Mammary epithelial cell (primary cell): ENCODE measurements at regions not wholly inside any gene's neighbourhood (a gene's known extent, or its start where the extent isn't known, plus 50 kb on each side); places are given as distances from the start of the nearest gene placed in this dataset.

Experiments used
- EZH2 ChIP-seq: IDR thresholded peaks from 2 replicates; pipeline ENCODE4 v1.6.1; 2012; ENCODE audit warnings: low read length, inconsistent platforms, borderline replicate concordance
- TF ChIP-seq, protein P1 (sequence below), 2 donors: IDR thresholded peaks in 1 of 2; conservative IDR thresholded peaks in 1 of 2; 2 replicates each; pipeline ENCODE4 v1.5.1; 2011 to 2012; ENCODE audit warnings: inconsistent platforms in 2 of 2, low read length in 2 of 2, mild to moderate bottlenecking in 2 of 2, control low read depth in 1 of 2, low read depth in 1 of 2; ENCODE audit not compliant: insufficient read depth in 1 of 2; ENCODE audit errors: extremely low read depth in 1 of 2

DNA sequence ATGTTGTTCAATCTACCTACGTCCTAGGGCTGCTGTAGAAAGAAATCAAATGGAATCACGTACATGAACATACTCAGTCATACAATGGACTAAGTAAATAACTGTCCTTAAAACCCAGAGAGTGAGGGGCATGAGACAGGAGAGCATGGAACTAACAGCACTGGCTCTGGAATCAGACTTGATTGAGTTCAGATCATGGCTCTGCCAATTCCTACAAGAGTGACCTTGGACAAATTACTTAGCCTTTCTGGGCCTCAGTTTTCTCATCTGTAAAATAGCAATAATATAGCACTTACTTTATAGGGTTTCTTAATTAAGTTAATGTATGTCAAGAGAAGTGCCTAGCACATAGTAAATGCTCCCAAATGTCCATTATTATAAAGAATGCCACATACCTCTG lies 106.8 kb downstream of the HNRNPLL start:
- TF ChIP-seq, protein P1, sequence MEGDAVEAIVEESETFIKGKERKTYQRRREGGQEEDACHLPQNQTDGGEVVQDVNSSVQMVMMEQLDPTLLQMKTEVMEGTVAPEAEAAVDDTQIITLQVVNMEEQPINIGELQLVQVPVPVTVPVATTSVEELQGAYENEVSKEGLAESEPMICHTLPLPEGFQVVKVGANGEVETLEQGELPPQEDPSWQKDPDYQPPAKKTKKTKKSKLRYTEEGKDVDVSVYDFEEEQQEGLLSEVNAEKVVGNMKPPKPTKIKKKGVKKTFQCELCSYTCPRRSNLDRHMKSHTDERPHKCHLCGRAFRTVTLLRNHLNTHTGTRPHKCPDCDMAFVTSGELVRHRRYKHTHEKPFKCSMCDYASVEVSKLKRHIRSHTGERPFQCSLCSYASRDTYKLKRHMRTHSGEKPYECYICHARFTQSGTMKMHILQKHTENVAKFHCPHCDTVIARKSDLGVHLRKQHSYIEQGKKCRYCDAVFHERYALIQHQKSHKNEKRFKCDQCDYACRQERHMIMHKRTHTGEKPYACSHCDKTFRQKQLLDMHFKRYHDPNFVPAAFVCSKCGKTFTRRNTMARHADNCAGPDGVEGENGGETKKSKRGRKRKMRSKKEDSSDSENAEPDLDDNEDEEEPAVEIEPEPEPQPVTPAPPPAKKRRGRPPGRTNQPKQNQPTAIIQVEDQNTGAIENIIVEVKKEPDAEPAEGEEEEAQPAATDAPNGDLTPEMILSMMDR (conservative IDR thresholded peaks at IDR 0.05 in 1 of 2, IDR thresholded peaks at IDR 0.05 in 1 of 2; ENCODE audit: extremely low read depth in 1 of 2, insufficient read depth in 1 of 2, low read depth in 1 of 2, low read length in 2 of 2), result no peak
- TF ChIP-seq EZH2, result no peak
